Right ventricle myocardium superior (tissue), 1 donor: ENCODE measurements at regions not wholly inside any gene's neighbourhood (a gene's known extent, or its start where the extent isn't known, plus 50 kb on each side); places are given as distances from the start of the nearest gene placed in this dataset.
"Not testable (repeated sequence)": the region's sequence is repeated elsewhere in the genome, so short reads cannot be mapped to it uniquely, and the experiment has no call there.

Experiments
- ATAC-seq: fragments of 200-7000 bp; cut with Tn5 transposase; one replicate; pipeline ENCODE4 v1.9.1; 2020; ENCODE audit warnings: mild to moderate bottlenecking; ENCODE audit not compliant: poor library complexity
- DNase-seq: peaks from one replicate; pipeline ENCODE4 v3.0.0-alpha.2; 2020
- intact Hi-C: fragments of 100-400 bp; cut with DNase I; formaldehyde crosslinking; loops from one replicate; pipeline ENCODE4 v1.11.2; 2022
- donor health status: DM: no; HTN: yes; CAD: no; lungs with severe emphysema.

- intact Hi-C loops, result no loop called here
- DNase-seq (no peak), ATAC-seq (no peak)
Observed at GRCh38 chr1:55519276-55519675, 304.1 kb upstream of the USP24 start.

GRCh38 chr1:55517036-55517435, 301.9 kb upstream of the USP24 start:
- ATAC-seq (no peak), DNase-seq (no peak)
- intact Hi-C loops, result no loop called here

- ATAC-seq, intact Hi-C loops, DNase-seq: not testable (repeated sequence)
Observed at GRCh38 chr1:55514571-55514970, 299.4 kb upstream of the USP24 start.

- no peak for DNase-seq
- no peak for ATAC-seq
- intact Hi-C loops, result no loop called here
Observed at GRCh38 chr1:55512466-55512865, 297.3 kb upstream of the USP24 start.

- intact Hi-C loops, result no loop called here
- ATAC-seq (no peak), DNase-seq (no peak)
Observed at GRCh38 chr1:55507578-55507931, 292.4 kb upstream of the USP24 start.

GRCh38 chr1:55506740-55507577, 291.8 kb upstream of the USP24 start:
- DNase-seq, result no peak
- no peak for ATAC-seq
- intact Hi-C loops, result no loop called here

GRCh38 chr1:55505326-55505725, 290.2 kb upstream of the USP24 start:
- intact Hi-C loops, result no loop called here
- DNase-seq (no peak), ATAC-seq (no peak)

- intact Hi-C loops, result no loop called here
- DNase-seq (no peak), ATAC-seq (peak; percentile 53)
Observed at GRCh38 chr1:55504306-55504731, 289.2 kb upstream of the USP24 start.

GRCh38 chr1:55503663-55504305, 288.6 kb upstream of the USP24 start:
- intact Hi-C loops, result no loop called here
- no peak for ATAC-seq
- no peak for DNase-seq

- intact Hi-C loops, result no loop called here
- DNase-seq (no peak), ATAC-seq (no peak)
Observed at GRCh38 chr1:55500601-55501000, 285.4 kb upstream of the USP24 start.

- ATAC-seq (no peak), DNase-seq (no peak)
- intact Hi-C loops, result no loop called here
Observed at GRCh38 chr1:55490547-55490946, 275.4 kb upstream of the USP24 start.

GRCh38 chr1:55484173-55484572, 269.0 kb upstream of the USP24 start:
- intact Hi-C loops, result no loop called here
- no peak for ATAC-seq
- DNase-seq, result no peak

- intact Hi-C loops, result no loop called here
- DNase-seq, result no peak
- ATAC-seq, result no peak
Observed at GRCh38 chr1:55483523-55483922, 268.4 kb upstream of the USP24 start.

GRCh38 chr1:55481634-55482033, 266.5 kb upstream of the USP24 start:
- DNase-seq (no peak), ATAC-seq (no peak)
- intact Hi-C loops, result no loop called here

- DNase-seq (no peak), ATAC-seq (no peak)
- intact Hi-C loops, result no loop called here
Observed at GRCh38 chr1:55480029-55480795, 265.0 kb upstream of the USP24 start.

- no peak for DNase-seq
- intact Hi-C loops, result no loop called here
- no peak for ATAC-seq
Observed at GRCh38 chr1:55478742-55479141, 263.6 kb upstream of the USP24 start.

- intact Hi-C loops, result no loop called here
- DNase-seq (no peak), ATAC-seq (no peak)
Observed at GRCh38 chr1:55477953-55478352, 262.8 kb upstream of the USP24 start.

GRCh38 chr1:55476445-55477015, 261.4 kb upstream of the USP24 start:
- ATAC-seq (no peak), DNase-seq (no peak)
- intact Hi-C loops, result no loop called here

GRCh38 chr1:55474168-55474786, 259.1 kb upstream of the USP24 start:
- ATAC-seq (no peak), DNase-seq (no peak)
- intact Hi-C loops, result no loop called here
